ENCODE measurements at regions not wholly inside any gene's neighbourhood (a gene's known extent, or its start where the extent isn't known, plus 50 kb on each side); places are given as distances from the start of the nearest gene placed in this dataset.

- H3K27ac ChIP-seq: no peak overlapping the region
- H3K36me3 ChIP-seq: no peaks in the 10 kb centered on the region
- ATAC-seq (no peak), DNase-seq (no peak)
- no peak for TF ChIP-seq CTCF (IDR thresholded peaks at IDR 0.05)
- WGBS, 2 donors: 17 to 18% methylated on average over 14 of the region's 14 CpGs
- intact Hi-C loops (cut with DNase I): no loop called here
- H3K9me3 ChIP-seq: no peaks in the 10 kb centered on the region
- H3K4me1 ChIP-seq: peaks cover 0 to 12% (median 0%) of the 10 kb centered on the region in 9 donors
- no peak overlapping the region for H3K4me3 ChIP-seq
- peaks cover 0 to 69% (median 53%) of the 10 kb centered on the region in 7 donors for H3K27me3 ChIP-seq
These were observed 195.6 kb downstream of the RPLP1 start for GRCh38 chr15:69648212-69648611.

- no peak overlapping the region for H3K4me3 ChIP-seq
- DNase-seq (no peak), ATAC-seq (no peak)
- no peak for TF ChIP-seq CTCF (IDR thresholded peaks at IDR 0.05)
- H3K27ac ChIP-seq: no peak overlapping the region
- peaks cover 0 to 12% (median 0%) of the 10 kb centered on the region in 9 donors for H3K4me1 ChIP-seq
- peaks cover 0 to 69% (median 57%) of the 10 kb centered on the region in 7 donors for H3K27me3 ChIP-seq
- H3K36me3 ChIP-seq: no peaks in the 10 kb centered on the region
- intact Hi-C loops (cut with DNase I): no loop called here
- H3K9me3 ChIP-seq: no peaks in the 10 kb centered on the region
- WGBS, 2 donors: 49 to 53% methylated on average over 13 of the region's 13 CpGs
These were observed 196.4 kb downstream of the RPLP1 start for GRCh38 chr15:69648775-69649735.

DNA sequence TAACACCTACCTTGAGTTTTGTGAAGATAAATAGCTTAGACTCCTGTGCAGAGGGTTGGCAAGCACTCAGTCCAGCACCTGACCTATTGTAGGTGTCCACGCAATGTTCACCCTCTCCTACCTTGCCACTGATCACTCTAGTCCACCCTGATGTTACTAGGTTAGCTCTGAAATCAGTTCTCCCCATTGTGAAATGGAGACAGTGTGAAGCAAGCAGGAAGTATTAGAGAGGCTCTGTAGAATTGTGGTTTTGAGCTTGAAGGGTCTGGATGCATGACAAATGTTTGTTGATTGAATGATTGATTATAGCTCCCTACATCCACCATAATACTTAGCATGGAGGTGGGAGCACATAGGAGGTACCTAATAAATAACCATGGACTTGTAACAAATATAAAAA, 199.7 kb downstream of the RPLP1 start:
- 93 to 98% methylated on average over 1 of the region's 1 CpG for WGBS, 2 donors
- no peak for TF ChIP-seq CTCF (IDR thresholded peaks at IDR 0.05)
- DNase-seq: no peak
- intact Hi-C loops (cut with DNase I): loop anchor here in 3 of 10 donors (5.0 to 10.0 kb wide), 3 partner anchors 75 to 177 kb away; no protein-coding TSS in a partner anchor
- H3K27me3 ChIP-seq: peaks cover 0 to 70% (median 50%) of the 10 kb centered on the region in 7 donors
- H3K4me3 ChIP-seq: no peak overlapping the region
- no peaks in the 10 kb centered on the region for H3K9me3 ChIP-seq
- peaks cover 0 to 12% (median 0%) of the 10 kb centered on the region in 9 donors for H3K4me1 ChIP-seq
- no peak for ATAC-seq
- H3K27ac ChIP-seq: no peak overlapping the region
- no peaks in the 10 kb centered on the region for H3K36me3 ChIP-seq

DNA sequence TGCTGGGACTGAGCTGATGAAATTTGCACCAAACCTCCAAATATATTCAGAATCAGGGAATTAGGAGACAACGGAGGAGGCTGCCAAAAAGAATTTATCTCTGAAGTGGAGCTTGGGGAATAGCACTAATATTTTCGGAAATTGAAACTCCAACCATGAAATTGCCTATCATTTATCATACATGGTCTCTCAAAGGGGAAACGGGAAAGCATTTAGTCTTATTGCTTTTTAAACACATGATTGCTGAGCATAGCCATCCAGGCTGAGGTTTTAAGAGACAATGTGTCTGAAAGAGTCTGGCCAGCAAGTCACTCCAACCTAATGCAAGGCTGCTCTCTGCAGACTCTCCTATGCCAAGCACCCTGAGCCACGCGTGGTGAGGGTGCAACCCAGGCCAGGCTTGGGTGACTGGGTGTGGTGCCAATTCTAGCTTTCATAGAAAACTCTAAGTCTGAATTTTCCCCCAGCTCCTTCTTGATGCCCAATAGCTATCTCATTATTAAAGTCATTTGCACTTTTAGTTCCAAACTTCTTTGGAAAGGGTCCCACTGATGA, 200.2 kb downstream of the RPLP1 start:
- peak in 1 of 8 donors; percentile 51 for ATAC-seq
- intact Hi-C loops (cut with DNase I): loop anchor here in 3 of 10 donors (5.0 to 10.0 kb wide), 3 partner anchors 76 to 178 kb away; no protein-coding TSS in a partner anchor
- no peak overlapping the region for H3K27ac ChIP-seq
- H3K9me3 ChIP-seq: no peaks in the 10 kb centered on the region
- no peaks in the 10 kb centered on the region for H3K36me3 ChIP-seq
- peaks cover 0 to 12% (median 0%) of the 10 kb centered on the region in 9 donors for H3K4me1 ChIP-seq
- peaks cover 0 to 70% (median 49%) of the 10 kb centered on the region in 7 donors for H3K27me3 ChIP-seq
- peak in 4 of 9 donors; percentile 26 to 31 (median 28) for TF ChIP-seq CTCF (IDR thresholded peaks at IDR 0.05)
- 72 to 77% methylated on average over 5 of the region's 5 CpGs for WGBS, 2 donors
- H3K4me3 ChIP-seq: no peak overlapping the region
- DNase-seq: no peak

All from heart right ventricle (tissue), 16 donors.